Esophagus (tissue), 2 donors: ENCODE measurements at regions not wholly inside any gene's neighbourhood (a gene's known extent, or its start where the extent isn't known, plus 50 kb on each side); places are given as distances from the start of the nearest gene placed in this dataset.
"Not testable (repeated sequence)": the region's sequence is repeated elsewhere in the genome, so short reads cannot be mapped to it uniquely, and the experiment has no call there.

ENCODE experiments used
- H3K27ac ChIP-seq, 2 donors: one replicate each; pipeline ENCODE4 v1.5.1; 2013; ENCODE audit warnings: low read depth in 2 of 2, mild to moderate bottlenecking in 2 of 2, inconsistent platforms in 1 of 2, low read length in 1 of 2, moderate library complexity in 1 of 2
- H3K27me3 ChIP-seq, 2 donors: one replicate each; pipeline ENCODE4 v1.6.1; 2013; ENCODE audit warnings: low read length in 2 of 2, control low read depth in 1 of 2, mild to moderate bottlenecking in 1 of 2; ENCODE audit not compliant: insufficient read depth in 2 of 2, control insufficient read depth in 1 of 2
- H3K36me3 ChIP-seq, 2 donors: one replicate each; pipeline ENCODE4 v1.6.1; 2013; ENCODE audit warnings: low read length in 1 of 2; ENCODE audit not compliant: control insufficient read depth in 2 of 2, insufficient read depth in 2 of 2
- H3K4me1 ChIP-seq, 2 donors: one replicate each; pipeline ENCODE4 v1.6.1; 2013; ENCODE audit warnings: low read length in 1 of 2; ENCODE audit not compliant: control insufficient read depth in 2 of 2, insufficient read depth in 2 of 2
- H3K4me3 ChIP-seq, 2 donors: one replicate each; pipeline ENCODE4 v1.5.1; 2013; ENCODE audit warnings: low read length in 2 of 2, mild to moderate bottlenecking in 2 of 2, low read depth in 1 of 2, moderate library complexity in 1 of 2
- H3K9me3 ChIP-seq, 2 donors: one replicate each; pipeline ENCODE4 v1.6.1; 2013; ENCODE audit warnings: mild to moderate bottlenecking in 2 of 2, low read depth in 1 of 2, low read length in 1 of 2, moderate library complexity in 1 of 2; ENCODE audit not compliant: control insufficient read depth in 2 of 2, insufficient read depth in 1 of 2
- WGBS, 2 donors: extraction: QIAGEN DNeasy Blood & Tissue Kit; methylation state at CpG; one replicate each; pipeline ENCODE4 v1.1.7; 2013; 5-methylcytosine and 5-hydroxymethylcytosine counted together
- donor health status: healthy with polysubstance abuse.
- donor health status: Bipolar disorder and iron deficiency.

- no peaks in the 10 kb centered on the region for H3K4me1 ChIP-seq
- H3K27ac ChIP-seq: no peak overlapping the region
- H3K9me3 ChIP-seq: no peaks in the 10 kb centered on the region
- H3K4me3 ChIP-seq: no peak overlapping the region
- WGBS, 2 donors: 52 to 67% methylated on average over 1 of the region's 1 CpG
- H3K36me3 ChIP-seq: no peaks in the 10 kb centered on the region
- no peaks in the 10 kb centered on the region for H3K27me3 ChIP-seq
These were observed 559.6 kb downstream of the RFPL4B start for GRCh38 chr6:112906726-112907125.

DNA sequence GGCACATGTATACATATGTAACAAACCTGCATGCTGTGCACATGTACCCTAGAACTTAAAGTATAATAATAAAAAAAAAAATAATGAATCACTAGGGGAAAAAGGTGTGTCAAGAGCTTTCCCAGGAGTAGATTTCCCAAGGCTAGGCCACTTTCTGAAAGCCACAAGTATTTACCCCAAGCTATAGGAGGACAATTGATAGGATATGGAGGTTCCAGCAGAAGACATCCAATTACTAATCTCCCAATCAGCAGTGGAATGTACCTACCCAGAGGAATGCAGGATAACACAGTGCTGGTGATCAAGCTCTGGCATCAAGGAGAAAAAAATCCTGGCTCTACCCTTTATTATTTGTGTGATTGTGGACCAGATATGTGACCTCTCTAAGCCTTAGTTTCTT lies 562.7 kb downstream of the RFPL4B start:
- H3K27me3 ChIP-seq: no peaks in the 10 kb centered on the region
- H3K36me3 ChIP-seq: no peaks in the 10 kb centered on the region
- no peaks in the 10 kb centered on the region for H3K4me1 ChIP-seq
- no peak overlapping the region for H3K4me3 ChIP-seq
- H3K9me3 ChIP-seq: no peaks in the 10 kb centered on the region
- H3K27ac ChIP-seq: no peak overlapping the region

- Histone ChIP-seq H3K27me3 (no peaks in the 10 kb centered on the region), H3K4me3 (no peak overlapping the region), H3K9me3 (no peaks in the 10 kb centered on the region), H3K27ac (no peak overlapping the region), H3K4me1 (no peaks in the 10 kb centered on the region), H3K36me3 (no peaks in the 10 kb centered on the region)
- 37 to 47% methylated on average over 2 of the region's 2 CpGs for WGBS, 2 donors
These were observed 563.1 kb downstream of the RFPL4B start for GRCh38 chr6:112910256-112910655.

DNA sequence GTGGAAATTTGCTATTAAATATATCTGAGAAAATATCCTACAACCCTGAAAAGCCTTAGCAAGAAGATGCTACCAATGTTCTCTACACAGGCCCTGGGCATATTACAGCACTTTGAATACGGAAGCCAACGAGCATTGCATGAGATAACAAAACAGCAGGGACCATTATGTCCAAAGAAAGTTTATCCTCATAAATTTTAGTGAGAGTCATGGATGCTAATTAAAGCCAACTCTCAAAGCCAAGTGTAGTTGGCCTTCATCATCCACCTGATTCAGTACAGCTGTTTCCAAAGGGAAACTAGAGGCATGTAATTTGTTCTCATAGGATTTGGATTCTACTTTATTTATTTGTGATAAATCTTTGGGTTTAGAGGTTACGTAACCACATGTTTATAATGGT lies 564.8 kb downstream of the RFPL4B start:
- no peaks in the 10 kb centered on the region for H3K9me3 ChIP-seq
- H3K27ac ChIP-seq: no peak overlapping the region
- H3K4me3 ChIP-seq: no peak overlapping the region
- no peaks in the 10 kb centered on the region for H3K36me3 ChIP-seq
- WGBS, 2 donors: 63 to 64% methylated on average over 3 of the region's 3 CpGs
- no peaks in the 10 kb centered on the region for H3K27me3 ChIP-seq
- H3K4me1 ChIP-seq: no peaks in the 10 kb centered on the region

- H3K4me3 ChIP-seq: no peak overlapping the region
- no peaks in the 10 kb centered on the region for H3K9me3 ChIP-seq
- H3K36me3 ChIP-seq: no peaks in the 10 kb centered on the region
- 44 to 47% methylated on average over 2 of the region's 2 CpGs for WGBS, 2 donors
- H3K27ac ChIP-seq: no peak overlapping the region
- H3K27me3 ChIP-seq: no peaks in the 10 kb centered on the region
- H3K4me1 ChIP-seq: no peaks in the 10 kb centered on the region
These were observed 565.4 kb downstream of the RFPL4B start for GRCh38 chr6:112912416-112913101.

GRCh38 chr6:112919744-112920143 lies 572.6 kb downstream of the RFPL4B start:
- not testable (repeated sequence) for H3K27ac ChIP-seq

DNA sequence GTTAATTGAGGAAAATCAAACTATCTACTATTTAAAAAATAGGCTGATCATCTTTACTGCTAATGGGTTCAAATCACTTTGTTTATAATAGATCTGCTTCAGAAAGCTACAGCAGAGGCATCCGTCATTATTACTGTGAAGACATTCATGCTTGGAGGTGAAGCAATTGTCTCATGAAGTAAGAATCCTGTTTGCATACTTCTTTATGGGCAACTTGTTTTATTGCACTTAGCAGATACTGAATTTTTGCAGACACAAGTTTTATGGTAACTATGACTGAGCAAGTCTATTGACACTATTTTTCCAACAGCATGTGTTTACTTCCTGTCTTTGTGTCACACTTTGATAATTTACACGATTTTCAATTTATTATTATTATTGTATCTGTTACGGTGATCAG lies 573.9 kb downstream of the RFPL4B start:
- WGBS, 2 donors: 91 to 94% methylated on average over 3 of the region's 3 CpGs
- H3K9me3 ChIP-seq: no peaks in the 10 kb centered on the region

More at GRCh38 chr6:112919744-112920143, 572.6 kb downstream of the RFPL4B start:
- not testable (repeated sequence) for H3K9me3 ChIP-seq, H3K4me1 ChIP-seq, H3K36me3 ChIP-seq, H3K27me3 ChIP-seq, H3K4me3 ChIP-seq
- 65 to 71% methylated on average over 4 to 5 of the region's 14 CpGs for WGBS, 2 donors

GRCh38 chr6:112923940-112924587 lies 576.9 kb downstream of the RFPL4B start:
- Histone ChIP-seq H3K27me3 (no peaks in the 10 kb centered on the region), H3K36me3 (no peaks in the 10 kb centered on the region), H3K4me3 (no peak overlapping the region), H3K4me1 (no peaks in the 10 kb centered on the region), H3K27ac (no peak overlapping the region), H3K9me3 (no peaks in the 10 kb centered on the region)
- WGBS, 2 donors: 88 to 92% methylated on average over 2 of the region's 2 CpGs

More for the DNA sequence above, 573.9 kb downstream of the RFPL4B start:
- Histone ChIP-seq H3K4me1 (no peaks in the 10 kb centered on the region), H3K27ac (no peak overlapping the region), H3K27me3 (no peaks in the 10 kb centered on the region), H3K4me3 (no peak overlapping the region), H3K36me3 (no peaks in the 10 kb centered on the region)

DNA sequence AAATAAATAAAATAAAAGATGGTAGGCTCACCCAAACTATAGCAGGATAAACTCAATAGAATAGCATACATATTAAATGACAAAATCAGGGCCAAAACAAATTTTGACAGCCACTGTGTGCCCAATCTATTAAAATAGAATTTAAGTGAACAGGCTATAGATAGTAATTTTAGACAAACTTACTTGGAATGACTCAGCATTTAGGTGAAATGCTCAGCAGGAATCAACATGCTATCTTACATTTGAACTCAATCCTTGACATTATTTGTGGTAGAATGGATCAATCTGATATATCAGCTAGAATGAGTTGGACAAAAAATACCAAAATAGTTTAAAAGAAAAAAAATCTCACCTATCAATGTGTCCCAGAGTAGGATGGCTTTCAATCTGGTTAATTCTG lies 578.6 kb downstream of the RFPL4B start:
- Histone ChIP-seq H3K27ac (no peak overlapping the region), H3K36me3 (no peaks in the 10 kb centered on the region)

More for the DNA sequence above, 578.6 kb downstream of the RFPL4B start:
- Histone ChIP-seq H3K27me3 (no peaks in the 10 kb centered on the region), H3K4me3 (no peak overlapping the region), H3K9me3 (no peaks in the 10 kb centered on the region), H3K4me1 (no peaks in the 10 kb centered on the region)
